ENCODE measurements at regions not wholly inside any gene's neighbourhood (a gene's known extent, or its start where the extent isn't known, plus 50 kb on each side); places are given as distances from the start of the nearest gene placed in this dataset.
"Not testable (repeated sequence)": the region's sequence is repeated elsewhere in the genome, so short reads cannot be mapped to it uniquely, and the experiment has no call there.

GRCh38 chr6:48449002-48449401 lies 338.0 kb upstream of the PTCHD4 start:
- DNase-seq (ENCODE audit: extremely low read depth, low read depth), result no peak

- no peak for DNase-seq (ENCODE audit: extremely low read depth, low read depth)
Observed at GRCh38 chr6:48447251-48447650, 336.3 kb upstream of the PTCHD4 start.

GRCh38 chr6:48429610-48430009 lies 318.6 kb upstream of the PTCHD4 start:
- no peak for DNase-seq (ENCODE audit: extremely low read depth, low read depth)

GRCh38 chr6:48429021-48429420 lies 318.0 kb upstream of the PTCHD4 start:
- DNase-seq (ENCODE audit: extremely low read depth, low read depth), result no peak

- no peak for DNase-seq (ENCODE audit: extremely low read depth, low read depth)
Observed at GRCh38 chr6:48426636-48427035, 315.6 kb upstream of the PTCHD4 start.

GRCh38 chr6:48423640-48424365 lies 312.8 kb upstream of the PTCHD4 start:
- DNase-seq (ENCODE audit: extremely low read depth, low read depth), result no peak

- DNase-seq (ENCODE audit: extremely low read depth, low read depth), result no peak
Observed at GRCh38 chr6:48419992-48420391, 309.0 kb upstream of the PTCHD4 start.

- no peak for DNase-seq (ENCODE audit: extremely low read depth, low read depth)
Observed at GRCh38 chr6:48417927-48418326, 306.9 kb upstream of the PTCHD4 start.

- DNase-seq (ENCODE audit: extremely low read depth, low read depth), result no peak
Observed at GRCh38 chr6:48412656-48413055, 301.7 kb upstream of the PTCHD4 start.

GRCh38 chr6:48404927-48405326 lies 293.9 kb upstream of the PTCHD4 start:
- no peak for DNase-seq (ENCODE audit: extremely low read depth, low read depth)

GRCh38 chr6:48403587-48403986 lies 292.6 kb upstream of the PTCHD4 start:
- DNase-seq (ENCODE audit: extremely low read depth, low read depth), result no peak

GRCh38 chr6:48401016-48401415 lies 290.0 kb upstream of the PTCHD4 start:
- DNase-seq (ENCODE audit: extremely low read depth, low read depth), result no peak

- no peak for DNase-seq (ENCODE audit: extremely low read depth, low read depth)
Observed at GRCh38 chr6:48397887-48398286, 286.9 kb upstream of the PTCHD4 start.

GRCh38 chr6:48389146-48390043 lies 278.4 kb upstream of the PTCHD4 start:
- no peak for DNase-seq (ENCODE audit: extremely low read depth, low read depth)

GRCh38 chr6:48388044-48388443 lies 277.0 kb upstream of the PTCHD4 start:
- no peak for DNase-seq (ENCODE audit: extremely low read depth, low read depth)

- DNase-seq (ENCODE audit: extremely low read depth, low read depth), result no peak
Observed at GRCh38 chr6:48378884-48379407, 267.9 kb upstream of the PTCHD4 start.

- no peak for DNase-seq (ENCODE audit: extremely low read depth, low read depth)
Observed at GRCh38 chr6:48377115-48377514, 266.1 kb upstream of the PTCHD4 start.

- DNase-seq (ENCODE audit: extremely low read depth, low read depth), result not testable (repeated sequence)
Observed at GRCh38 chr6:48371226-48371625, 260.2 kb upstream of the PTCHD4 start.

GRCh38 chr6:48369100-48369499 lies 258.1 kb upstream of the PTCHD4 start:
- no peak for DNase-seq (ENCODE audit: extremely low read depth, low read depth)

- DNase-seq (ENCODE audit: extremely low read depth, low read depth), result no peak
Observed at GRCh38 chr6:48325701-48326100, 214.7 kb upstream of the PTCHD4 start.

- no peak for DNase-seq (ENCODE audit: extremely low read depth, low read depth)
Observed at GRCh38 chr6:48318670-48319069, 207.7 kb upstream of the PTCHD4 start.

- DNase-seq (ENCODE audit: extremely low read depth, low read depth), result no peak
Observed at GRCh38 chr6:48315915-48316314, 204.9 kb upstream of the PTCHD4 start.
